ENCODE measurements at regions not wholly inside any gene's neighbourhood (a gene's known extent, or its start where the extent isn't known, plus 50 kb on each side); places are given as distances from the start of the nearest gene placed in this dataset.

DNA sequence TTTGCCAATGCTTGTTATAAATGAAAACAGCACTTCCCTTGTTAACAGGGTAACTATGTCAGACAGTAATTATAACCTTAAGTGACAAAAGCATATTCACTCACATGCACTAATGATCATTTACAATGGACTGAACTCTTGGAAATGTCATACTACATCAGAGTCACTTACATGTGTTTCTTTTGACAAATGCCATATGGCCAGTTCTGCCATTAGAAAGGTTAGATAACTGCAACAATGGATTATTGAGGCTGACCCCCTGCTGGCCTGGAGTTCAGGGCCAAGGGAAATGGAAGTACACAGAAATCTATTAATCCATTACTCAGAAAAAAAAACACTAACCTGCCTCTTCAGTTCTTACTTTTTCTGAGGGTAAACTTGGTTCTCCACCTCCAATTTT is 313.4 kb downstream of the CNTN3 start:
- no peak for DNase-seq
- Histone ChIP-seq H3K27me3 (no peaks in the 10 kb centered on the region), H3K4me1 (no peaks in the 10 kb centered on the region), H3K9ac (ENCODE audit: low read depth in 2 of 2, low read length in 2 of 2) (no peak overlapping the region), H3K36me3 (no peaks in the 10 kb centered on the region), H3K9me3 (no peaks in the 10 kb centered on the region), H3K4me3 (no peak overlapping the region), H3K27ac (no peak overlapping the region)
- intact Hi-C loops (cut with DNase I), result no loop called here
- no peak for TF ChIP-seq CTCF (IDR thresholded peaks at IDR 0.05)

DNA sequence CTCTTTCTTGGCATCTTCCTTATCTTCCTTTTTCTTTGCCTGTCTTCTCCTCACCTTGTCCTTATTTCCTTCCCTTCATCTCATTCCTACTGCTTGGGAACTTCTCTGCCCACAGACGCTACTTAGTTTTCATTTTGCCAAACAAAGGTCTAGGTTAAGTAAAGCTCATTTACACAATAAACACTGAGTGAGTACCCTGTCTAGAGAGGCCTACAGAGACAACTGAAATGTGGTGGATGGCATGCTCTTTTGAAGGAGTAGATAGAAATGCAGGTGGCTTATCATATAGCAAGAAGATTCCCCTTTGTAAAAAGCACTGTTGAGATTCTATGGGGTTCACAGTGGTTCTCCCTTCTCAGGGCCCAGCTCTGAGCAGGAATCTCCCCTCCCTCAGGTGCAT is 319.0 kb downstream of the CNTN3 start:
- no peak for DNase-seq
- no peak for TF ChIP-seq CTCF (IDR thresholded peaks at IDR 0.05)

GRCh38 chr3:74288761-74289160 is 325.7 kb downstream of the CNTN3 start:
- no peak for DNase-seq
- Histone ChIP-seq H3K36me3 (no peaks in the 10 kb centered on the region), H3K4me1 (no peaks in the 10 kb centered on the region), H3K27ac (no peak overlapping the region), H3K9me3 (no peaks in the 10 kb centered on the region), H3K4me3 (no peak overlapping the region), H3K9ac (ENCODE audit: low read depth in 2 of 2, low read length in 2 of 2) (no peak overlapping the region), H3K27me3 (no peaks in the 10 kb centered on the region)
- intact Hi-C loops (cut with DNase I), result no loop called here
- TF ChIP-seq CTCF (IDR thresholded peaks at IDR 0.05), result no peak

More for the DNA sequence above, 319.0 kb downstream of the CNTN3 start:
- intact Hi-C loops (cut with DNase I), result no loop called here
- Histone ChIP-seq H3K9ac (ENCODE audit: low read depth in 2 of 2, low read length in 2 of 2) (no peak overlapping the region), H3K36me3 (no peaks in the 10 kb centered on the region), H3K27me3 (no peaks in the 10 kb centered on the region), H3K9me3 (no peaks in the 10 kb centered on the region), H3K27ac (no peak overlapping the region), H3K4me1 (no peaks in the 10 kb centered on the region), H3K4me3 (no peak overlapping the region)

DNA sequence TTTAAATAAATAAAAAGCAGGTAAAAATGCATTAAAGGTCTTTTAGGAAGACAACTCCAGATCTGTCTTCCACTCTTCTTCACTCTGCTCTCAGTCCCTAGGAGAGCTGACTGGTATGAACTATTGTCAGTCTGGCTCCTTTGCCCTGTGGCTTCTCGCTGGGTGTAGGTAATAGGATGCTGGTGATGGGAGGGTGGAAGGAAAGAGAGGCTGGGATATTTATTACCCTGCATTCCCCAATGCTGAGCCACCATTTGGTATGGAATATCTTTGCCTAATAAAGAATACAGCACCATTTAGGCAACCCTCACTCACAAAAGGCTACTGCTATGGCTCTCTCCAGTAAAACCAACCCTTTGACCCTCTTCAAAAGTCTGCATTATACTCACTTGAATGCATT is 326.9 kb downstream of the CNTN3 start:
- H3K4me1 ChIP-seq, result no peaks in the 10 kb centered on the region
- no peak for DNase-seq
- intact Hi-C loops (cut with DNase I), result no loop called here

GRCh38 chr3:74282202-74282601 is 332.3 kb downstream of the CNTN3 start:
- Histone ChIP-seq H3K9ac (ENCODE audit: low read depth in 2 of 2, low read length in 2 of 2) (no peak overlapping the region), H3K36me3 (no peaks in the 10 kb centered on the region), H3K27ac (no peak overlapping the region), H3K4me1 (no peaks in the 10 kb centered on the region), H3K4me3 (no peak overlapping the region), H3K9me3 (no peaks in the 10 kb centered on the region), H3K27me3 (no peaks in the 10 kb centered on the region)
- no peak for DNase-seq
- intact Hi-C loops (cut with DNase I), result no loop called here
- TF ChIP-seq CTCF (IDR thresholded peaks at IDR 0.05), result no peak

More for the DNA sequence above, 326.9 kb downstream of the CNTN3 start:
- Histone ChIP-seq H3K27me3 (no peaks in the 10 kb centered on the region), H3K4me3 (no peak overlapping the region), H3K9ac (ENCODE audit: low read depth in 2 of 2, low read length in 2 of 2) (no peak overlapping the region), H3K9me3 (no peaks in the 10 kb centered on the region), H3K27ac (no peak overlapping the region), H3K36me3 (no peaks in the 10 kb centered on the region)
- TF ChIP-seq CTCF (IDR thresholded peaks at IDR 0.05), result no peak

DNA sequence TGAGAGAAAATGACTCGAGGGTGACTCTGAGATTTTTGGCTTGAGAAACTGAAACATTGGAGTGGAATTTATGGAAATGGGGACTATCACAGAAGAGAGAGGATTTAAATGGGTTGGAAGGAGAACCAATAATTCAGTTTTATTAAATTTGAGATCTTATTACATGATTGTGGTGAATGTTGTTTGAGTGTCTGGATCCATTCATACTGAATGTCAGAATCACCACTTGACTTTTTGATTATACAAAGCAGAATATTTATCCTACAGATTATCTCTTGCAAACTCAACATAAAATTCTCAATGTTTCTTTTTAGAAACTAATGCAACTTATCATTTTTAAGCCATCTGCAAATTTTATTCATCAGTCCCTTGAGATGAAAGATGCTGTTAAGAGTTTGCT is 332.8 kb downstream of the CNTN3 start:
- Histone ChIP-seq H3K27ac (no peak overlapping the region), H3K4me1 (no peaks in the 10 kb centered on the region), H3K36me3 (no peaks in the 10 kb centered on the region), H3K9ac (ENCODE audit: low read depth in 2 of 2, low read length in 2 of 2) (no peak overlapping the region), H3K9me3 (no peaks in the 10 kb centered on the region), H3K4me3 (no peak overlapping the region), H3K27me3 (no peaks in the 10 kb centered on the region)
- no peak for DNase-seq
- TF ChIP-seq CTCF (IDR thresholded peaks at IDR 0.05), result no peak
- intact Hi-C loops (cut with DNase I), result no loop called here
